ENCODE measurements at regions not wholly inside any gene's neighbourhood (a gene's known extent, or its start where the extent isn't known, plus 50 kb on each side); places are given as distances from the start of the nearest gene placed in this dataset.

DNA sequence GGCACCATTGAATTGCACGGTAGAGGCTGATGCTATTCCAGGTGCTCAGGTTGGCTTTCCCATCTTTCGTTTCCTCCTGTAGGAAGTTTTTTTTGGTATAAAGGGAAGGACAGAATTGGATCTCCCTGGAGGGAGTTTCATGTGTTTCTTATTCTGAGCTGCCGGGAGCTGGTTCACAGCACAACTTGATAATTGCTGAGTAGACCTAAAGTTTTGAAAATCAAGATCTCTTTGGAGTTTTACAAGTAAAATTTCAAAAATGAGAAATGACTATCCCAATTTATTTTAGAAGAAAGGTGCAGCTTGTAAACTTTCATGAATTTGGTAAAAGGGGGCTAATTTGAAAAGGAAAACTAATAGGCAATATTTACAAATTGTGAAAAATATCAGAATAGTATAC is 125.2 kb upstream of the ESR1 start:
- H3K27ac ChIP-seq (ENCODE audit: low read depth, low read length): no peak overlapping the region
- TF ChIP-seq, protein P1, sequence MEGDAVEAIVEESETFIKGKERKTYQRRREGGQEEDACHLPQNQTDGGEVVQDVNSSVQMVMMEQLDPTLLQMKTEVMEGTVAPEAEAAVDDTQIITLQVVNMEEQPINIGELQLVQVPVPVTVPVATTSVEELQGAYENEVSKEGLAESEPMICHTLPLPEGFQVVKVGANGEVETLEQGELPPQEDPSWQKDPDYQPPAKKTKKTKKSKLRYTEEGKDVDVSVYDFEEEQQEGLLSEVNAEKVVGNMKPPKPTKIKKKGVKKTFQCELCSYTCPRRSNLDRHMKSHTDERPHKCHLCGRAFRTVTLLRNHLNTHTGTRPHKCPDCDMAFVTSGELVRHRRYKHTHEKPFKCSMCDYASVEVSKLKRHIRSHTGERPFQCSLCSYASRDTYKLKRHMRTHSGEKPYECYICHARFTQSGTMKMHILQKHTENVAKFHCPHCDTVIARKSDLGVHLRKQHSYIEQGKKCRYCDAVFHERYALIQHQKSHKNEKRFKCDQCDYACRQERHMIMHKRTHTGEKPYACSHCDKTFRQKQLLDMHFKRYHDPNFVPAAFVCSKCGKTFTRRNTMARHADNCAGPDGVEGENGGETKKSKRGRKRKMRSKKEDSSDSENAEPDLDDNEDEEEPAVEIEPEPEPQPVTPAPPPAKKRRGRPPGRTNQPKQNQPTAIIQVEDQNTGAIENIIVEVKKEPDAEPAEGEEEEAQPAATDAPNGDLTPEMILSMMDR (conservative IDR thresholded peaks at IDR 0.05): no peak
- Mint-ChIP-seq H3K4me3 (no peak overlapping the region), H3K9me3 (no peaks in the 10 kb centered on the region), H3K27ac (no peak overlapping the region), H3K27me3 (ENCODE audit: insufficient read depth) (peaks cover 8% of the 10 kb centered on the region), H3K36me3 (ENCODE audit: low read depth) (no peaks in the 10 kb centered on the region), H3K4me1 (peaks cover 32% of the 10 kb centered on the region)
- H3K4me3 ChIP-seq (ENCODE audit: low read length): no peak overlapping the region
- 89 to 90% methylated on average over 2 to 3 of the region's 3 CpGs for WGBS, 2 experiments (ENCODE audit: insufficient coverage in 1 of 2, insufficient read length in 1 of 2)
- H3K9ac ChIP-seq (ENCODE audit: extremely low read depth, low read length, poor library complexity, severe bottlenecking): no peak overlapping the region
- no peaks in the 10 kb centered on the region for H3K27me3 ChIP-seq (ENCODE audit: control insufficient read depth, insufficient read depth, low read length, poor library complexity, severe bottlenecking)
- H3K4me1 ChIP-seq (ENCODE audit: control insufficient read depth, insufficient read depth, low read length): peaks cover 11% of the 10 kb centered on the region
- DNase-seq: no peak
- no peaks in the 10 kb centered on the region for H3K9me3 ChIP-seq (ENCODE audit: control insufficient read depth, low read length)
- H3K36me3 ChIP-seq (ENCODE audit: control insufficient read depth, insufficient read depth, low read length): no peaks in the 10 kb centered on the region

DNA sequence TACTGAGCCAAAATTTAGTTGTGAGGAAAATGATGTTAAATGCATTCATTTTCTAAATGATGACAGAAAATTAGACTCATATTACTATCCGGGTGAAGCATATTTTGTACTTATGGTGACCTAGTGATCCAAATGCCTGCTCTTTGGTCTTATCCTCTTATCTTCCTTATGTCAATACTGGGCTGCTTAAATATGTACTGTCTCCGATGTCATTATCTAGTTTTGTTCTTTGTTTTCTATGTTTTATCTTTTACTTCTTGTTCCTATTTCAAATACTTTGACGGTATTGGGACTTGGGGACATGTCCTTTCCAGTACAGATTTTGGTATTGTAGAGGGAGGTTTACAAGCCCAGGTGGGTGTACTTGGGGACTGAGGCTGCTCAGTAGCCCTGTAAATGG is 124.6 kb upstream of the ESR1 start:
- Histone ChIP-seq H3K4me3 (ENCODE audit: low read length) (peak overlapping the region; percentile 44), H3K27me3 (ENCODE audit: control insufficient read depth, insufficient read depth, low read length, poor library complexity, severe bottlenecking) (no peaks in the 10 kb centered on the region), H3K9me3 (ENCODE audit: control insufficient read depth, low read length) (no peaks in the 10 kb centered on the region), H3K9ac (ENCODE audit: extremely low read depth, low read length, poor library complexity, severe bottlenecking) (peak overlapping the region; percentile 36), H3K27ac (ENCODE audit: low read depth, low read length) (no peak overlapping the region), H3K4me1 (ENCODE audit: control insufficient read depth, insufficient read depth, low read length) (peaks cover 11% of the 10 kb centered on the region), H3K36me3 (ENCODE audit: control insufficient read depth, insufficient read depth, low read length) (no peaks in the 10 kb centered on the region)
- Mint-ChIP-seq H3K4me3 (no peak overlapping the region), H3K36me3 (ENCODE audit: low read depth) (no peaks in the 10 kb centered on the region), H3K9me3 (no peaks in the 10 kb centered on the region), H3K27ac (peak overlapping the region; percentile 90), H3K27me3 (ENCODE audit: insufficient read depth) (peaks cover 8% of the 10 kb centered on the region), H3K4me1 (peaks cover 29% of the 10 kb centered on the region)
- WGBS, 2 experiments (ENCODE audit: insufficient coverage in 1 of 2, insufficient read length in 1 of 2): 58% methylated on average over 3 of the region's 3 CpGs; no CpG with 5 or more reads in 1 of the 2 experiments
- TF ChIP-seq, protein P1 (conservative IDR thresholded peaks at IDR 0.05): no peak
- DNase-seq: no peak

DNA sequence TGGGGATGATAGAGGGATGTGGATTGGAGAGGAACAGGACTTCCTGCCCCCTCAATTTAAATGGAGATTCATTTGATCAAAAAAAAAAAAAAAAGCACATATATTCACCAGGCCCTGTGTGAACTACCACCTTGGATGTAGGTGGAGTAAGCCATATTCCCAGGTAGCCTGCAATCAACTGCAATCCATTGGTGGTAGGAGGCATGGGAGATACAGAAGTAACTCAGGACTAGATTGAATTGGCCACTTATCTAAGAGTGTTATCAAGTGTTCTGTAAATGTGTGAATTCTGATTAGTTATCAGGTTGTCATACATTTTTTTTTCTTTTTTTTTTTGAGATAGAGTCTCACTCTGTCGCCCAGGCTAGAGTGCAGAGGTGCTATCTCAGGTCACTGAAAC is 124.1 kb upstream of the ESR1 start:
- H3K27ac ChIP-seq (ENCODE audit: low read depth, low read length): no peak overlapping the region
- TF ChIP-seq, protein P1 (conservative IDR thresholded peaks at IDR 0.05): no peak
- no peaks in the 10 kb centered on the region for H3K27me3 ChIP-seq (ENCODE audit: control insufficient read depth, insufficient read depth, low read length, poor library complexity, severe bottlenecking)
- peak overlapping the region; percentile 90 for H3K27ac Mint-ChIP-seq
- no peak overlapping the region for H3K4me3 Mint-ChIP-seq
- no peaks in the 10 kb centered on the region for H3K9me3 ChIP-seq (ENCODE audit: control insufficient read depth, low read length)
- no peaks in the 10 kb centered on the region for H3K36me3 ChIP-seq (ENCODE audit: control insufficient read depth, insufficient read depth, low read length)
- H3K36me3 Mint-ChIP-seq (ENCODE audit: low read depth): no peaks in the 10 kb centered on the region
- H3K9me3 Mint-ChIP-seq: no peaks in the 10 kb centered on the region
- H3K4me1 Mint-ChIP-seq: peaks cover 29% of the 10 kb centered on the region
- H3K27me3 Mint-ChIP-seq (ENCODE audit: insufficient read depth): peaks cover 8% of the 10 kb centered on the region
- WGBS, 2 experiments (ENCODE audit: insufficient coverage in 1 of 2, insufficient read length in 1 of 2): 13 to 57% methylated on average over 1 of the region's 1 CpG
- peaks cover 11% of the 10 kb centered on the region for H3K4me1 ChIP-seq (ENCODE audit: control insufficient read depth, insufficient read depth, low read length)
- H3K4me3 ChIP-seq (ENCODE audit: low read length): peak overlapping the region; percentile 44
- peak overlapping the region; percentile 36 for H3K9ac ChIP-seq (ENCODE audit: extremely low read depth, low read length, poor library complexity, severe bottlenecking)
- no peak for DNase-seq

Measured in endodermal cell (in vitro differentiated cells).